ENCODE measurements at regions not wholly inside any gene's neighbourhood (a gene's known extent, or its start where the extent isn't known, plus 50 kb on each side); places are given as distances from the start of the nearest gene placed in this dataset.

DNA sequence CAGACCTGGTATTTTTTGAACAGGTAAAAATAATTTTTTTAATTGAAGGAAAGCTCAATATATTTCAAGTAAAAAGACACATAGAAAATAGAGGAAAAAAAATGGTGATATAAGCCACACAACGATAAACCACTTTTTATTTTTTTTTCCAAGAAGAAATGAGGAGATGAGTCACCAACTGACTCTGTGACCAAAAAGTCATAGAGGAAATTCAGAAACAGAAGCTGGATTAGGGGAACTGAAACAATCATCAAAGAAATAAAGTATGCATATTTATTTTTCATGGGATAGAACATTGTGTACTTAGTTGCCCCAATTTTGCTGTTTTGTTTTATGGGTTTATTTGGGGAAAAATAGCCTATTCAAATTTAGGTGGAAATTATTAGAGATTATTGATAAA lies 176.8 kb upstream of the AGR3 start:
- TF ChIP-seq, protein P1, sequence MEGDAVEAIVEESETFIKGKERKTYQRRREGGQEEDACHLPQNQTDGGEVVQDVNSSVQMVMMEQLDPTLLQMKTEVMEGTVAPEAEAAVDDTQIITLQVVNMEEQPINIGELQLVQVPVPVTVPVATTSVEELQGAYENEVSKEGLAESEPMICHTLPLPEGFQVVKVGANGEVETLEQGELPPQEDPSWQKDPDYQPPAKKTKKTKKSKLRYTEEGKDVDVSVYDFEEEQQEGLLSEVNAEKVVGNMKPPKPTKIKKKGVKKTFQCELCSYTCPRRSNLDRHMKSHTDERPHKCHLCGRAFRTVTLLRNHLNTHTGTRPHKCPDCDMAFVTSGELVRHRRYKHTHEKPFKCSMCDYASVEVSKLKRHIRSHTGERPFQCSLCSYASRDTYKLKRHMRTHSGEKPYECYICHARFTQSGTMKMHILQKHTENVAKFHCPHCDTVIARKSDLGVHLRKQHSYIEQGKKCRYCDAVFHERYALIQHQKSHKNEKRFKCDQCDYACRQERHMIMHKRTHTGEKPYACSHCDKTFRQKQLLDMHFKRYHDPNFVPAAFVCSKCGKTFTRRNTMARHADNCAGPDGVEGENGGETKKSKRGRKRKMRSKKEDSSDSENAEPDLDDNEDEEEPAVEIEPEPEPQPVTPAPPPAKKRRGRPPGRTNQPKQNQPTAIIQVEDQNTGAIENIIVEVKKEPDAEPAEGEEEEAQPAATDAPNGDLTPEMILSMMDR (IDR thresholded peaks at IDR 0.05; ENCODE audit: insufficient read depth, low read length, poor library complexity, severe bottlenecking), result no peak
- no peak for TF ChIP-seq EZH2phosphoT487 (conservative IDR thresholded peaks at IDR 0.05; ENCODE audit: low read length)
